Loucy (cell line): ENCODE measurements at regions not wholly inside any gene's neighbourhood (a gene's known extent, or its start where the extent isn't known, plus 50 kb on each side); places are given as distances from the start of the nearest gene placed in this dataset.

ENCODE experiments used
- H2AFZ ChIP-seq: fragments of 200-600 bp; sonication (generic); 2 replicates; pipeline ENCODE4 v1.6.0; 2016; ENCODE audit warnings: antibody characterized with exemption, mild to moderate bottlenecking, low read length, moderate library complexity
- H3F3A ChIP-seq: fragments of 200-600 bp; 2 replicates; pipeline ENCODE4 v1.6.0; 2016; ENCODE audit warnings: antibody characterized with exemption, low read depth, mild to moderate bottlenecking
- H3K27me3 ChIP-seq: fragments of 200-600 bp; sonication (generic); 2 replicates; pipeline ENCODE4 v1.6.1; 2014; ENCODE audit warnings: low read length, mild to moderate bottlenecking; ENCODE audit not compliant: insufficient read depth, poor library complexity, severe bottlenecking
- H3K36me3 ChIP-seq: fragments of 200-600 bp; sonication (generic); 2 replicates; pipeline ENCODE4 v1.6.1; 2016; ENCODE audit warnings: low read length; ENCODE audit not compliant: insufficient read depth
- H3K4me1 ChIP-seq: fragments of 200-600 bp; sonication (generic); 2 replicates; pipeline ENCODE4 v1.5.1; 2014; ENCODE audit warnings: low read length, mild to moderate bottlenecking; ENCODE audit not compliant: insufficient read depth, poor library complexity, severe bottlenecking
- H3K4me2 ChIP-seq: fragments of 200-600 bp; sonication (generic); 2 replicates; pipeline ENCODE4 v1.6.0; 2014; ENCODE audit warnings: antibody characterized with exemption, low read length, low read depth, mild to moderate bottlenecking; ENCODE audit not compliant: poor library complexity, severe bottlenecking
- H3K4me3 ChIP-seq: fragments of 200-600 bp; sonication (generic); 2 replicates; pipeline ENCODE4 v1.5.1; 2014; ENCODE audit warnings: low read length, mild to moderate bottlenecking, mixed read lengths; ENCODE audit not compliant: poor library complexity, severe bottlenecking
- H3K79me2 ChIP-seq: fragments of 200-600 bp; sonication (generic); 2 replicates; pipeline ENCODE4 v1.6.1; 2014; ENCODE audit warnings: low read length; ENCODE audit not compliant: insufficient read depth
- H3K9ac ChIP-seq: fragments of 200-600 bp; sonication (generic); 2 replicates; pipeline ENCODE4 v1.6.0; 2014; ENCODE audit warnings: mild to moderate bottlenecking, low read depth, low read length, moderate library complexity; ENCODE audit not compliant: poor library complexity, severe bottlenecking
- H3K9me2 ChIP-seq: fragments of 200-600 bp; sonication (generic); replicated peaks from 2 replicates; pipeline ENCODE4 v1.6.1; 2016; ENCODE audit warnings: low read depth, low read length, mixed read lengths
- H3K9me3 ChIP-seq: fragments of 200-600 bp; sonication (generic); 2 replicates; pipeline ENCODE4 v1.6.1; 2014; ENCODE audit warnings: mild to moderate bottlenecking, antibody characterized with exemption, low read length, low read depth; ENCODE audit not compliant: insufficient read depth
- H4K20me1 ChIP-seq: fragments of 200-600 bp; sonication (generic); 2 replicates; pipeline ENCODE4 v1.6.0; 2014; ENCODE audit warnings: antibody characterized with exemption, low read length, mild to moderate bottlenecking; ENCODE audit not compliant: insufficient read depth, poor library complexity, severe bottlenecking
- CTCF ChIP-seq: fragments of 200-600 bp; sonication (generic); conservative IDR thresholded peaks from 2 replicates; pipeline ENCODE4 v1.5.1; 2014; ENCODE audit warnings: mild to moderate bottlenecking, antibody characterized with exemption, low read length
- EZH2phosphoT487 ChIP-seq: fragments of 200-600 bp; IDR thresholded peaks from 2 replicates; pipeline ENCODE4 v1.6.1; 2018; ENCODE audit warnings: antibody characterized with exemption, mild to moderate bottlenecking, moderate library complexity, borderline replicate concordance

DNA sequence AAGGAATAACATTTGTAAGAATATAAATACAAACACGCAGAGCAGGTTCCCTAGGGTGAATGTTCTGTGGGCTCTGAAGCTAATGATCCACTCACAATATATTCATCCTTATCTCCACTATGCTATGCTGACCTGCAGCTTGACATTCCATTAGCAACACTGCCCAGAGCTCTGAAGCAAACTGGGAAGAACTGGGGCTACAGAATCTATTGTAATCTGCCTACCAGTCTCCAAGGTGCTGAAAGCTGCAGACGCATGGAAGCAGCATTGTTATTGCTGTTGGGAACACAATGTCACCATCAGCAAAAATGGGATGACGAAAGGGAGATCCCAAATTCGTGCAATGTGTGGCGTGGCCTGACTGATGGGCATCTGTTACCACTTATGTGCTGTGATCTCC, 316.7 kb upstream of the RORA start:
- Histone ChIP-seq H3K4me2 (no peak overlapping the region), H3F3A (no peaks in the 10 kb centered on the region), H2AFZ (no peak overlapping the region), H3K9ac (no peak overlapping the region), H3K9me2 (no peaks in the 10 kb centered on the region), H4K20me1 (no peaks in the 10 kb centered on the region), H3K9me3 (no peaks in the 10 kb centered on the region), H3K4me1 (no peaks in the 10 kb centered on the region), H3K36me3 (no peaks in the 10 kb centered on the region), H3K79me2 (no peaks in the 10 kb centered on the region), H3K27me3 (no peaks in the 10 kb centered on the region), H3K4me3 (no peak overlapping the region)
- TF ChIP-seq CTCF = no peak
- TF ChIP-seq EZH2phosphoT487 = no peak

- no peak overlapping the region for H3K9ac ChIP-seq
- no peaks in the 10 kb centered on the region for H3K27me3 ChIP-seq
- no peak overlapping the region; the same call in 1 of the 2 replicates for H2AFZ ChIP-seq
- no peak for TF ChIP-seq EZH2phosphoT487
- TF ChIP-seq CTCF = no peak
- H3F3A ChIP-seq = no peaks in the 10 kb centered on the region
- no peaks in the 10 kb centered on the region for H3K9me3 ChIP-seq
- H4K20me1 ChIP-seq = no peaks in the 10 kb centered on the region
- no peaks in the 10 kb centered on the region for H3K36me3 ChIP-seq
- no peaks in the 10 kb centered on the region for H3K4me1 ChIP-seq
- no peak overlapping the region for H3K4me2 ChIP-seq
- no peaks in the 10 kb centered on the region for H3K79me2 ChIP-seq
- no peaks in the 10 kb centered on the region for H3K9me2 ChIP-seq
- no peak overlapping the region for H3K4me3 ChIP-seq
Measured at GRCh38 chr15:61541516-61541915, 312.4 kb upstream of the RORA start.

DNA sequence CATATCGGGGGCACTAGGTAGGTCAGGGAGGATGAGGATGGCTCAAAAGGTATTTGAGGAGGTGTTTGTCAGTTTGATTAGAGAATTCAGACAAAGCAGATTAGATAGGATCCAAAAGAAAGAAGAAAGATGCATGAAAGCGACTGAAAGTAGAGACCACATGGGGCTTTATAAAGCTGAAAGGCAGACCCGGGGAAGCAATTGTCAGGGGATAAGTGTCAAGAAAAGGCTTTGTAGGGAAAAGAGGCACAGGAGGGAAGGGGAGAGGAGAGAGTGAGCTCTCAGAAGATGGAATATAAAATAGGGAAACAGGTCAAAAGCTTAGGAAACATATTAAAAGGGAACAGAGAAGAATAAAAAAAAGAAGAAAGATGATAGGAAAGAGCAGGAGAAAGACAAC, 308.2 kb upstream of the RORA start:
- H3K9me3 ChIP-seq = no peaks in the 10 kb centered on the region
- TF ChIP-seq EZH2phosphoT487 (no peak), CTCF (no peak)

More for the DNA sequence above, 308.2 kb upstream of the RORA start:
- H3K9me2 ChIP-seq = no peaks in the 10 kb centered on the region
- no peak overlapping the region for H3K9ac ChIP-seq
- H3K4me2 ChIP-seq = no peak overlapping the region
- no peaks in the 10 kb centered on the region for H4K20me1 ChIP-seq
- no peaks in the 10 kb centered on the region for H3K27me3 ChIP-seq
- H3K79me2 ChIP-seq = no peaks in the 10 kb centered on the region
- H3K36me3 ChIP-seq = no peaks in the 10 kb centered on the region
- no peaks in the 10 kb centered on the region for H3F3A ChIP-seq
- H2AFZ ChIP-seq = no peak overlapping the region
- H3K4me1 ChIP-seq = no peaks in the 10 kb centered on the region
- no peak overlapping the region for H3K4me3 ChIP-seq
